Liver (tissue), 8 donors: ENCODE measurements at regions not wholly inside any gene's neighbourhood (a gene's known extent, or its start where the extent isn't known, plus 50 kb on each side); places are given as distances from the start of the nearest gene placed in this dataset.

ENCODE experiments used
- DNase-seq: peaks from one replicate; pipeline ENCODE4 v3.0.0-alpha.2; 2017; ENCODE audit warnings: low spot score
- H3K27ac ChIP-seq, 2 donors: one replicate each; pipeline ENCODE4 v1.7.0; 2013; ENCODE audit warnings: inconsistent platforms in 2 of 2, low read length in 2 of 2, control low read depth in 1 of 2, low read depth in 1 of 2, mild to moderate bottlenecking in 1 of 2
- H3K27me3 ChIP-seq, 4 donors: one replicate each; pipeline versions ENCODE4 v1.6.1 to v1.7.0; 2013; ENCODE audit warnings: low read length in 3 of 4, inconsistent platforms in 1 of 4, mild to moderate bottlenecking in 1 of 4, moderate library complexity in 1 of 4; ENCODE audit not compliant: control insufficient read depth in 4 of 4, insufficient read depth in 4 of 4
- H3K36me3 ChIP-seq, 4 donors: one replicate each; pipeline versions ENCODE4 v1.6.1 to v1.7.0; 2013; ENCODE audit warnings: low read length in 3 of 4, mild to moderate bottlenecking in 3 of 4, low read depth in 1 of 4, moderate library complexity in 1 of 4; ENCODE audit not compliant: control insufficient read depth in 4 of 4, insufficient read depth in 3 of 4
- H3K4me1 ChIP-seq, 4 donors: one replicate each; pipeline versions ENCODE4 v1.6.1 to v1.7.0; 2013; ENCODE audit warnings: low read length in 3 of 4, mild to moderate bottlenecking in 3 of 4, moderate library complexity in 1 of 4; ENCODE audit not compliant: control insufficient read depth in 4 of 4, insufficient read depth in 4 of 4
- H3K4me3 ChIP-seq, 3 donors: one replicate each; pipeline versions ENCODE4 v1.6.1 to v1.7.0; 2013; ENCODE audit warnings: low read length in 3 of 3, control low read depth in 1 of 3, low read depth in 1 of 3, mild to moderate bottlenecking in 1 of 3
- H3K9ac ChIP-seq, 2 donors: one replicate each; pipeline ENCODE4 v1.7.0; 2013; ENCODE audit warnings: low read length in 2 of 2, mild to moderate bottlenecking in 2 of 2, moderate library complexity in 2 of 2, control low read depth in 1 of 2, low read depth in 1 of 2
- H3K9me3 ChIP-seq, 4 donors: one replicate each; pipeline versions ENCODE4 v1.6.1 to v1.7.0; 2013; ENCODE audit warnings: low read length in 3 of 4; ENCODE audit not compliant: control insufficient read depth in 4 of 4
- ATF3 ChIP-seq: IDR thresholded peaks from 2 replicates; pipeline ENCODE4 v1.6.1; 2016; ENCODE audit warnings: antibody characterized with exemption
- CTCF ChIP-seq: fragments of 150-350 bp; IDR thresholded peaks from 2 replicates; pipeline ENCODE4 v1.5.1; 2017; ENCODE audit warnings: improper control_type of control experiment, low read depth, low read length; ENCODE audit not compliant: missing input control
- EGR1 ChIP-seq, 2 donors: IDR thresholded peaks; 2 replicates each; pipeline ENCODE4 v1.6.1; 2016 to 2018; ENCODE audit warnings: antibody characterized with exemption in 2 of 2, low read depth in 2 of 2
- FOXA1 ChIP-seq: IDR thresholded peaks from 2 replicates; pipeline ENCODE4 v1.6.1; 2016; ENCODE audit warnings: antibody characterized with exemption
- HNF4A ChIP-seq, 2 donors: conservative IDR thresholded peaks; 2 replicates each; pipeline ENCODE4 v1.6.1; 2016; ENCODE audit warnings: antibody characterized with exemption in 2 of 2, mild to moderate bottlenecking in 2 of 2
- JUND ChIP-seq, 2 donors: IDR thresholded peaks; 2 replicates each; pipeline ENCODE4 v1.6.1; 2016; ENCODE audit warnings: antibody characterized with exemption in 2 of 2
- NR2F2 ChIP-seq: IDR thresholded peaks from 2 replicates; pipeline ENCODE4 v1.6.1; 2016; ENCODE audit warnings: antibody characterized with exemption
- RAD21 ChIP-seq, 2 donors: IDR thresholded peaks; 2 replicates each; pipeline ENCODE4 v1.6.1; 2016; ENCODE audit warnings: antibody characterized with exemption in 2 of 2, mild to moderate bottlenecking in 2 of 2
- RXRA ChIP-seq, 2 donors: IDR thresholded peaks; 2 replicates each; pipeline ENCODE4 v1.6.1; 2017 to 2018; ENCODE audit warnings: antibody characterized with exemption in 2 of 2, mild to moderate bottlenecking in 1 of 2
- SP1 ChIP-seq: IDR thresholded peaks from 2 replicates; pipeline ENCODE4 v1.6.1; 2018; ENCODE audit warnings: antibody characterized with exemption, mild to moderate bottlenecking
- YY1 ChIP-seq: IDR thresholded peaks from 2 replicates; pipeline ENCODE4 v1.6.1; 2016; ENCODE audit warnings: antibody characterized with exemption, mild to moderate bottlenecking
- ZBTB33 ChIP-seq: IDR thresholded peaks from 2 replicates; pipeline ENCODE4 v1.6.1; 2016; ENCODE audit warnings: antibody characterized with exemption
- WGBS: extraction: QIAGEN DNeasy Blood & Tissue Kit; methylation state at CpG from one replicate; pipeline ENCODE4 v1.1.7; 2013; 5-methylcytosine and 5-hydroxymethylcytosine counted together
- donor health status: healthy.
- donor health status: healthy.
- donor health status: healthy.
- donor health status: healthy.
- donor health status: healthy.

- no peaks in the 10 kb centered on the region for H3K27me3 ChIP-seq
- H3K9me3 ChIP-seq, result peaks cover 0 to 2% (median 0%) of the 10 kb centered on the region in 4 donors
- no peak overlapping the region for H3K27ac ChIP-seq
- TF ChIP-seq HNF4A (conservative IDR thresholded peaks at IDR 0.05) (no peak), FOXA1 (no peak), ATF3 (no peak), JUND (IDR thresholded peaks at IDR 0.05) (no peak), SP1 (no peak)
- H3K4me3 ChIP-seq, result no peak overlapping the region
- H3K36me3 ChIP-seq, result no peaks in the 10 kb centered on the region
- WGBS, result 70% methylated on average over 1 of the region's 1 CpG
- no peaks in the 10 kb centered on the region for H3K4me1 ChIP-seq
- no peak for DNase-seq
- no peak overlapping the region for H3K9ac ChIP-seq
Measured at GRCh38 chr7:52648872-52649271, 386.6 kb upstream of the POM121L12 start.

GRCh38 chr7:52647046-52647445 is 388.4 kb upstream of the POM121L12 start:
- H3K9me3 ChIP-seq, result peaks cover 0 to 2% (median 0%) of the 10 kb centered on the region in 4 donors
- no peaks in the 10 kb centered on the region for H3K27me3 ChIP-seq
- H3K36me3 ChIP-seq, result no peaks in the 10 kb centered on the region
- H3K4me1 ChIP-seq, result no peaks in the 10 kb centered on the region
- no peak overlapping the region for H3K9ac ChIP-seq
- WGBS, result 16% methylated on average over 1 of the region's 1 CpG
- DNase-seq, result no peak
- TF ChIP-seq RXRA (IDR thresholded peaks at IDR 0.05), result no peak
- TF ChIP-seq RAD21 (IDR thresholded peaks at IDR 0.05), result no peak
- TF ChIP-seq FOXA1, result no peak
- no peak for TF ChIP-seq EGR1 (IDR thresholded peaks at IDR 0.05; ENCODE audit: low read depth in 2 of 2)
- no peak for TF ChIP-seq YY1
- no peak for TF ChIP-seq ZBTB33
- TF ChIP-seq ATF3, result no peak
- TF ChIP-seq NR2F2, result no peak
- TF ChIP-seq CTCF, result no peak
- no peak overlapping the region for H3K27ac ChIP-seq
- no peak overlapping the region for H3K4me3 ChIP-seq

- Histone ChIP-seq H3K27me3 (no peaks in the 10 kb centered on the region), H3K36me3 (no peaks in the 10 kb centered on the region), H3K9me3 (no peaks in the 10 kb centered on the region), H3K27ac (no peak overlapping the region), H3K4me1 (no peaks in the 10 kb centered on the region), H3K9ac (no peak overlapping the region), H3K4me3 (no peak overlapping the region)
- no peak for DNase-seq
- no peak for TF ChIP-seq YY1
- 58% methylated on average over 4 of the region's 4 CpGs for WGBS
Measured at GRCh38 chr7:52639981-52640380, 395.5 kb upstream of the POM121L12 start.
